ENCODE measurements at regions not wholly inside any gene's neighbourhood (a gene's known extent, or its start where the extent isn't known, plus 50 kb on each side); places are given as distances from the start of the nearest gene placed in this dataset.

- Histone ChIP-seq H3K9me3 (no peaks in the 10 kb centered on the region), H3K27ac (ENCODE audit: low read length) (no peak overlapping the region)
- WGBS (ENCODE audit: insufficient coverage) = 93% methylated on average over 2 of the region's 2 CpGs
Measured at GRCh38 chr4:165609653-165610052, 230.8 kb downstream of the CPE start.

GRCh38 chr4:165610679-165611437, 232.1 kb downstream of the CPE start:
- no peaks in the 10 kb centered on the region for H3K9me3 ChIP-seq
- CTCF ChIA-PET = no interaction called here
- no peaks in the 10 kb centered on the region for H3K36me3 ChIP-seq (ENCODE audit: control insufficient read depth in 2 of 2, extremely low read depth in 1 of 2, insufficient read depth in 1 of 2, low read length in 1 of 2)
- Mint-ChIP-seq H3K4me1 (peaks cover 0 to 5% (median 0%) of the 10 kb centered on the region in 3 donors), H3K27ac (no peak overlapping the region), H3K27me3 (no peaks in the 10 kb centered on the region), H3K4me3 (peak overlapping the region in 1 of 3 donors; percentile 34), H3K36me3 (no peaks in the 10 kb centered on the region), H3K9me3 (peaks cover 0 to 8% (median 3%) of the 10 kb centered on the region in 3 donors)
- H3K4me1 ChIP-seq (ENCODE audit: control insufficient read depth in 1 of 2, extremely low read depth in 1 of 2, insufficient read depth in 2 of 2, low read length in 2 of 2) = no peaks in the 10 kb centered on the region
- POLR2A ChIA-PET = no interaction called here
- no peak for DNase-seq
- H3K27ac ChIP-seq (ENCODE audit: low read length) = no peak overlapping the region
- peak overlapping the region in 1 of 2 donors; percentile 18 for H3K4me3 ChIP-seq (ENCODE audit: control insufficient read depth in 1 of 2, extremely low read depth in 1 of 2, low read length in 1 of 2)
- ATAC-seq (replicated peaks in 1 of 4) = no peak
- H3K27me3 ChIP-seq (replicated peaks in 1 of 2; ENCODE audit: control insufficient read depth in 2 of 2, extremely low read depth in 1 of 2, insufficient read depth in 2 of 2, low read length in 1 of 2) = no peaks in the 10 kb centered on the region
- WGBS (ENCODE audit: insufficient coverage) = 46% methylated on average over 4 of the region's 6 CpGs

More at GRCh38 chr4:165609653-165610052, 230.8 kb downstream of the CPE start:
- H3K4me1 ChIP-seq (ENCODE audit: control insufficient read depth in 1 of 2, extremely low read depth in 1 of 2, insufficient read depth in 2 of 2, low read length in 2 of 2) = no peaks in the 10 kb centered on the region
- no peaks in the 10 kb centered on the region for H3K27me3 ChIP-seq (replicated peaks in 1 of 2; ENCODE audit: control insufficient read depth in 2 of 2, extremely low read depth in 1 of 2, insufficient read depth in 2 of 2, low read length in 1 of 2)
- H3K27ac Mint-ChIP-seq = no peak overlapping the region
- no peaks in the 10 kb centered on the region for H3K36me3 ChIP-seq (ENCODE audit: control insufficient read depth in 2 of 2, extremely low read depth in 1 of 2, insufficient read depth in 1 of 2, low read length in 1 of 2)
- peaks cover 0 to 8% (median 3%) of the 10 kb centered on the region in 3 donors for H3K9me3 Mint-ChIP-seq
- no peaks in the 10 kb centered on the region for H3K36me3 Mint-ChIP-seq
- DNase-seq = no peak
- peaks cover 0 to 5% (median 0%) of the 10 kb centered on the region in 3 donors for H3K4me1 Mint-ChIP-seq
- H3K27me3 Mint-ChIP-seq = no peaks in the 10 kb centered on the region
- H3K4me3 Mint-ChIP-seq = no peak overlapping the region
- ATAC-seq (replicated peaks in 1 of 4) = no peak
- ChIA-PET POLR2A (no interaction called here), CTCF (no interaction called here)
- H3K4me3 ChIP-seq (ENCODE audit: control insufficient read depth in 1 of 2, extremely low read depth in 1 of 2, low read length in 1 of 2) = no peak overlapping the region

- H3K36me3 Mint-ChIP-seq = no peaks in the 10 kb centered on the region
- peaks cover 0 to 8% (median under 1%) of the 10 kb centered on the region in 3 donors for H3K9me3 Mint-ChIP-seq
- H3K4me1 ChIP-seq (ENCODE audit: control insufficient read depth in 1 of 2, extremely low read depth in 1 of 2, insufficient read depth in 2 of 2, low read length in 2 of 2) = no peaks in the 10 kb centered on the region
- POLR2A ChIA-PET = no interaction called here
- no peaks in the 10 kb centered on the region for H3K36me3 ChIP-seq (ENCODE audit: control insufficient read depth in 2 of 2, extremely low read depth in 1 of 2, insufficient read depth in 1 of 2, low read length in 1 of 2)
- H3K9me3 ChIP-seq = no peaks in the 10 kb centered on the region
- no peak overlapping the region for H3K4me3 Mint-ChIP-seq
- no peak overlapping the region for H3K27ac Mint-ChIP-seq
- H3K4me1 Mint-ChIP-seq = peaks cover 0 to 5% (median 0%) of the 10 kb centered on the region in 3 donors
- no peaks in the 10 kb centered on the region for H3K27me3 ChIP-seq (replicated peaks in 1 of 2; ENCODE audit: control insufficient read depth in 2 of 2, extremely low read depth in 1 of 2, insufficient read depth in 2 of 2, low read length in 1 of 2)
- DNase-seq (no peak), ATAC-seq (replicated peaks in 1 of 4) (no peak)
- H3K4me3 ChIP-seq (ENCODE audit: control insufficient read depth in 1 of 2, extremely low read depth in 1 of 2, low read length in 1 of 2) = no peak overlapping the region
- CTCF ChIA-PET = no interaction called here
- no peaks in the 10 kb centered on the region for H3K27me3 Mint-ChIP-seq
- H3K27ac ChIP-seq (ENCODE audit: low read length) = no peak overlapping the region
- WGBS (ENCODE audit: insufficient coverage) = no CpG with 5 or more reads among the region's 1 CpG
Measured at GRCh38 chr4:165612936-165613335, 234.1 kb downstream of the CPE start.

- no peaks in the 10 kb centered on the region for H3K36me3 Mint-ChIP-seq
Measured at GRCh38 chr4:165613581-165613980, 234.8 kb downstream of the CPE start.

GRCh38 chr4:165620913-165621312, 242.1 kb downstream of the CPE start:
- Histone ChIP-seq H3K4me1 (ENCODE audit: control insufficient read depth in 1 of 2, extremely low read depth in 1 of 2, insufficient read depth in 2 of 2, low read length in 2 of 2) (no peaks in the 10 kb centered on the region), H3K27me3 (replicated peaks in 1 of 2; ENCODE audit: control insufficient read depth in 2 of 2, extremely low read depth in 1 of 2, insufficient read depth in 2 of 2, low read length in 1 of 2) (no peaks in the 10 kb centered on the region), H3K27ac (ENCODE audit: low read length) (no peak overlapping the region), H3K36me3 (ENCODE audit: control insufficient read depth in 2 of 2, extremely low read depth in 1 of 2, insufficient read depth in 1 of 2, low read length in 1 of 2) (no peaks in the 10 kb centered on the region), H3K4me3 (ENCODE audit: control insufficient read depth in 1 of 2, extremely low read depth in 1 of 2, low read length in 1 of 2) (no peak overlapping the region), H3K9me3 (no peaks in the 10 kb centered on the region)
- DNase-seq (no peak), ATAC-seq (replicated peaks in 1 of 4) (no peak)
- Mint-ChIP-seq H3K4me3 (no peak overlapping the region), H3K36me3 (no peaks in the 10 kb centered on the region), H3K27ac (no peak overlapping the region), H3K9me3 (peaks cover 0 to 9% (median 4%) of the 10 kb centered on the region in 3 donors), H3K27me3 (peaks cover 0 to 4% of the 10 kb centered on the region in 2 donors), H3K4me1 (no peaks in the 10 kb centered on the region)
- WGBS (ENCODE audit: insufficient coverage) = no CpG with 5 or more reads among the region's 3 CpGs
- POLR2A ChIA-PET = no interaction called here
- CTCF ChIA-PET = no interaction called here

More at GRCh38 chr4:165613581-165613980, 234.8 kb downstream of the CPE start:
- Histone ChIP-seq H3K36me3 (ENCODE audit: control insufficient read depth in 2 of 2, extremely low read depth in 1 of 2, insufficient read depth in 1 of 2, low read length in 1 of 2) (no peaks in the 10 kb centered on the region), H3K4me1 (ENCODE audit: control insufficient read depth in 1 of 2, extremely low read depth in 1 of 2, insufficient read depth in 2 of 2, low read length in 2 of 2) (no peaks in the 10 kb centered on the region), H3K27ac (ENCODE audit: low read length) (no peak overlapping the region), H3K4me3 (ENCODE audit: control insufficient read depth in 1 of 2, extremely low read depth in 1 of 2, low read length in 1 of 2) (no peak overlapping the region), H3K27me3 (replicated peaks in 1 of 2; ENCODE audit: control insufficient read depth in 2 of 2, extremely low read depth in 1 of 2, insufficient read depth in 2 of 2, low read length in 1 of 2) (no peaks in the 10 kb centered on the region), H3K9me3 (no peaks in the 10 kb centered on the region)
- no peak for DNase-seq
- no peak overlapping the region for H3K4me3 Mint-ChIP-seq
- no peak overlapping the region for H3K27ac Mint-ChIP-seq
- POLR2A ChIA-PET = no interaction called here
- CTCF ChIA-PET = no interaction called here
- ATAC-seq (replicated peaks in 1 of 4) = no peak
- WGBS (ENCODE audit: insufficient coverage) = no CpG with 5 or more reads among the region's 2 CpGs
- H3K4me1 Mint-ChIP-seq = peaks cover 0 to 5% (median 0%) of the 10 kb centered on the region in 3 donors
- H3K9me3 Mint-ChIP-seq = peaks cover 0 to 8% (median 6%) of the 10 kb centered on the region in 3 donors
- H3K27me3 Mint-ChIP-seq = no peaks in the 10 kb centered on the region

GRCh38 chr4:165621983-165622382, 243.2 kb downstream of the CPE start:
- no peaks in the 10 kb centered on the region for H3K36me3 ChIP-seq (ENCODE audit: control insufficient read depth in 2 of 2, extremely low read depth in 1 of 2, insufficient read depth in 1 of 2, low read length in 1 of 2)
- H3K4me1 ChIP-seq (ENCODE audit: control insufficient read depth in 1 of 2, extremely low read depth in 1 of 2, insufficient read depth in 2 of 2, low read length in 2 of 2) = no peaks in the 10 kb centered on the region
- ChIA-PET POLR2A (no interaction called here), CTCF (no interaction called here)
- Mint-ChIP-seq H3K27me3 (peaks cover 0 to 4% of the 10 kb centered on the region in 2 donors), H3K27ac (no peak overlapping the region), H3K4me3 (no peak overlapping the region), H3K9me3 (peaks cover 0 to 9% (median 4%) of the 10 kb centered on the region in 3 donors), H3K4me1 (no peaks in the 10 kb centered on the region), H3K36me3 (no peaks in the 10 kb centered on the region)
- ATAC-seq (replicated peaks in 1 of 4) (no peak), DNase-seq (no peak)
- H3K27me3 ChIP-seq (replicated peaks in 1 of 2; ENCODE audit: control insufficient read depth in 2 of 2, extremely low read depth in 1 of 2, insufficient read depth in 2 of 2, low read length in 1 of 2) = no peaks in the 10 kb centered on the region
- H3K9me3 ChIP-seq = no peaks in the 10 kb centered on the region
- WGBS (ENCODE audit: insufficient coverage) = 22% methylated on average over 5 of the region's 5 CpGs
- no peak overlapping the region for H3K27ac ChIP-seq (ENCODE audit: low read length)
- H3K4me3 ChIP-seq (ENCODE audit: control insufficient read depth in 1 of 2, extremely low read depth in 1 of 2, low read length in 1 of 2) = no peak overlapping the region

All from T-cell (primary cell).